ENCODE measurements at regions not wholly inside any gene's neighbourhood (a gene's known extent, or its start where the extent isn't known, plus 50 kb on each side); places are given as distances from the start of the nearest gene placed in this dataset.
"Not testable (repeated sequence)": the region's sequence is repeated elsewhere in the genome, so short reads cannot be mapped to it uniquely, and the experiment has no call there.

DNA sequence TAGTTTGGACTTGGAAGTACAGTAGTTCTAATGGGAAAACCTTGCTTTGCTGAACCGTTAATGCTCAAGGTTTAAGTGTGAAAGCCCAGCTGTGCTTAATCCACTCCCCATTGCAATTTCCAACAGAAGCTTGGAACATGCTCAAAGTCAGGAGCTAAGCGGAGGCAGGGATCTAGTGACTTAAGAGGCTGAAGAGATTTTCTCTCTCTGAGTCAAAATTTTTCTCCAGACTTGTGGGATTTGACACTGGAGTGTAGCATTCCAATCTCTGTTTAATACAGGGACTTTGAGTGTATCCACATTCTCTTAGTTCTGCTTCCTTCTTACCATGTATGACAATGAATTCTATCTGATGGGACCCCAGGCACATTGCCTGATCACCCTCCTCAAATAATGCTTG is 471.8 kb downstream of the KIF4B start:
- DNase-seq (ENCODE audit: extremely low read depth in 1 of 2, low read depth in 1 of 2), result no peak

GRCh38 chr5:155489949-155490348 is 476.4 kb downstream of the KIF4B start:
- DNase-seq (ENCODE audit: extremely low read depth in 1 of 2, low read depth in 1 of 2), result no peak

DNA sequence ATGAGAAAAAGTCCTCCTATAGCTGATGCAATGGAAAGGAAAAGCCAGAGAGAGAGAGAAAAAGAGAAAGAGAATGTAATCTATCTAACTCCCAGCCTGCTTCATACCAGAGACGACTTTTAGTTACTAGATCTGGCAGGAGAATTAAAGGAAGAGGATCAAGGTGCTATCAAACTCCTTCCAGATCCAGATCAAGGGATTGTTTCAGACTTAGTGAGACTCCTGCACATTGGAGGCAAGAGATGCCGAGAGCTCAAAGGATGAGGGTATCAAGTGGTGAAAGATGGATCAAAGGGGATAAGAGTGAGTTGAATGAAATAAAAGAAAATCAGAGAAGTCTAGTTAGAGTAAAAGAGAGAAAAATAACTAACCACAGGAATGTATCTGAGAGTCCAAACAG is 478.6 kb downstream of the KIF4B start:
- DNase-seq (ENCODE audit: extremely low read depth in 1 of 2, low read depth in 1 of 2), result no peak

GRCh38 chr5:155504606-155505005 is 491.1 kb downstream of the KIF4B start:
- DNase-seq (ENCODE audit: extremely low read depth in 1 of 2, low read depth in 1 of 2), result no peak

- no peak for DNase-seq (ENCODE audit: extremely low read depth in 1 of 2, low read depth in 1 of 2)
These were observed 493.8 kb downstream of the KIF4B start for GRCh38 chr5:155507363-155507762.

DNA sequence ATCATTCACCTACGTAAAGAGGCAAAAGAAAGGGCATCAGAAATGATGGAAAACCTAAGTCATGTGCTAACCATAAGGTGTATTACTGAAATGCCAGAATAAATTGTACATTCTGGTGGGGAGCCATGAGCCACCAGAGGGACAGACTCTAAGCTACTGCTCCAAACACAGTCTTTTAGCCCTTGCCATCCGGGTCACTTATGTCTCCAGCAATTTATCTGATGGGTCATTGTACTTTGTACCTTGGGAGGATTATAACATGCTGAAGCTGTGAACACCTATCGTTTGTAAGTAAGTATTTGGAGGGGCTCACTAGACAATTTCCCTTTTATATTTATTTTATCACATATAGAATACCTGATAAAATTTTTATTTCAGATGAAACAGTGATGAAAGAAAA is 495.1 kb downstream of the KIF4B start:
- DNase-seq (ENCODE audit: extremely low read depth in 1 of 2, low read depth in 1 of 2), result no peak

DNA sequence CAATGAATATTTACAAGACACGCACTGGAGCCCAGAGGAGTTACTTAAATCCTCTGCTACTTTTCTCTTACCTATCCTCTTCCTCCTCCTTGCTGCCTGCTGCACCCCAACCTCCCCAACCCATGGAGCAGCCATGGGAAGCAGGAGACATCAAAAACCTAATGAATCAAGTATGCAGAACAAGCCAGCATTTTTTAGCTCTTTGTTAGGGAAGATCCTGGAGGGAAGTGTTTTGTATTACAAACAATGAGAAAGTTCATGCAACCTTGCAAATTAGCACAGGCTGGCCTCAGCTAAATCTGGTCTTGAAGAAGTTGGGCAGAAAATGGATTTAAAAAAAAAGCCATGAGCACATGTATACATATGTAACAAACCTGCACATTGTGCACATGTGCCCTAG is 498.8 kb downstream of the KIF4B start:
- DNase-seq (ENCODE audit: extremely low read depth in 1 of 2, low read depth in 1 of 2), result no peak

- DNase-seq (ENCODE audit: extremely low read depth in 1 of 2, low read depth in 1 of 2), result no peak
These were observed 500.6 kb downstream of the KIF4B start for GRCh38 chr5:155514105-155514563.

- no peak for DNase-seq (ENCODE audit: extremely low read depth in 1 of 2, low read depth in 1 of 2)
These were observed 509.0 kb downstream of the KIF4B start for GRCh38 chr5:155522540-155522939.

- no peak for DNase-seq (ENCODE audit: extremely low read depth in 1 of 2, low read depth in 1 of 2)
These were observed 515.8 kb downstream of the KIF4B start for GRCh38 chr5:155529362-155529761.

- DNase-seq (ENCODE audit: extremely low read depth in 1 of 2, low read depth in 1 of 2), result no peak
These were observed 516.5 kb downstream of the KIF4B start for GRCh38 chr5:155530046-155530445.

DNA sequence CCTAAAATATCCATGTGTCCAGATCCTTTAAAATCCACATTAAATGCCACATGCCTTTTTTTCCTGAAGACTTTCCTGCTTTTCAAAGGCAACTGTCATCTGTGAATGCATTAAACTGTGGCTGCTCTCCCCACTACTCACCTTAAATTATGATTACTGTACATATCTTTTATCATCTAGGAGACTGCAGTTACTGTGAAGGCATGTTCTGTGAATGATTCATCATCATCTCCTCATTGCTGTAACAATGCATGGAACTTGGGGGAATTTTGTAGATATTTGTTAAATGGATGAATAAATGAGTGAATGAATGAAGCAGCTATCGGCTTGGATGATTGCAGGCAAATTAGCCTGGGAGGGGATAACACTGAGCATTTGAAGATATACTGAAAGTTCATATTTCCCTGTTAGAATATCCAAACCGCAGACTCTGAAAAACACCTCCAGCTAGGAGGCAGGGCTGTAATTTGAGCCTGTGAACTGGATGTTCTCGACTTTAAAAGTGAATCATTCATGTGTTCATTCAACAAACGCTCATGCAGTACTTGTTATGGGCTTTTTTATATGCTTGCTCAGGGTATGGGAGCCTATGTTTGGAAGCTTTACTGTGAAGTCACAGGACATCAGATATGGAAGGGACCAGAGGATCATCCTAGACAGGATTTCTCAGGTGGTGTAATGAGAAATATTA is 519.2 kb downstream of the KIF4B start:
- no peak for DNase-seq (ENCODE audit: extremely low read depth in 1 of 2, low read depth in 1 of 2)

- no peak for DNase-seq (ENCODE audit: extremely low read depth in 1 of 2, low read depth in 1 of 2)
These were observed 526.5 kb downstream of the KIF4B start for GRCh38 chr5:155540000-155540595.

DNA sequence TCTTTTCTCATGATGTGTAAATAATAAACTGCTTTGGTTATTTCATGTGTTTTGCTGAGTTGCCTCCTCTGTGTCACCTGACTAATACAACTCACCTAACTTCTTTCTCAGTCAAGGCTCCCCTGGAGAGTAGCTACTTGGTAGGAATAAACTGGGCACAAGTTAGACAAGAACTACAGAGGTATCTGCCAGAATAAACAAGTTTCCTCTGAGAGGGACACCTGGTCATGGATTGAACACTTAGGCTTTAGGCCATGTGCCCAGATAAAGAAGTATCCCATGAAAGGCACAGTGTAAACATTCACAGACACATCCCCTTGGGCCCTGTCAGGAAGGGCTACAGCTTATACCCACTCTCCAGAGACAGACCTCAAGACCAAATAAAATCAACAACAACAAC is 532.5 kb downstream of the KIF4B start:
- DNase-seq (ENCODE audit: extremely low read depth in 1 of 2, low read depth in 1 of 2), result no peak

GRCh38 chr5:155554500-155554899 is 540.9 kb downstream of the KIF4B start:
- DNase-seq (ENCODE audit: extremely low read depth in 1 of 2, low read depth in 1 of 2), result no peak

GRCh38 chr5:155556222-155556621 is 542.7 kb downstream of the KIF4B start:
- DNase-seq (ENCODE audit: extremely low read depth in 1 of 2, low read depth in 1 of 2), result no peak

- no peak for DNase-seq (ENCODE audit: extremely low read depth in 1 of 2, low read depth in 1 of 2)
These were observed 543.1 kb downstream of the KIF4B start for GRCh38 chr5:155556700-155557099.

- DNase-seq (ENCODE audit: extremely low read depth in 1 of 2, low read depth in 1 of 2), result no peak
These were observed 548.6 kb downstream of the KIF4B start for GRCh38 chr5:155562158-155562557.

- DNase-seq (ENCODE audit: extremely low read depth in 1 of 2, low read depth in 1 of 2), result no peak
These were observed 551.0 kb downstream of the KIF4B start for GRCh38 chr5:155564541-155564940.

- no peak for DNase-seq (ENCODE audit: extremely low read depth in 1 of 2, low read depth in 1 of 2)
These were observed 562.3 kb downstream of the KIF4B start for GRCh38 chr5:155575861-155576260.

GRCh38 chr5:155586808-155587207 is 573.3 kb downstream of the KIF4B start:
- not testable (repeated sequence) for DNase-seq (ENCODE audit: extremely low read depth in 1 of 2, low read depth in 1 of 2)

GRCh38 chr5:155587458-155587857 is 573.9 kb downstream of the KIF4B start:
- DNase-seq (ENCODE audit: extremely low read depth in 1 of 2, low read depth in 1 of 2), result no peak

DNA sequence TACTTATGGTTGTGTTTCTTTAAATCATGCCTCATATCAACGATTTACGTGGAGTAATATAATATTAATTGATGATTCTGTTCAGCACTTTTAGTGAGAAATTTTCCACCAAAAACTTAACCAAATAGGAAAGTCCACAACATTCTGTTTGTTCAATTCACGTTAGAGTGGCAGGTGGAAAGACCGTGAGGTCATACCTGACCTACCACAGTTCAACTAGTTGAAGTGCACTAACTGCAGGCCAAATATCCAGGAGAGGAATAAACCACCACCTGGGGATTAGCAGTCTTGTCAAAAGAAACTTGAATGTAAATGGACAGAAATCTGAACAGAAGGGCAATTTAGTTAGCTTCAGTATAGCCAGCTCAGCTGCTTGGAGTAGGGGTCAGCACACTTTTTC is 577.7 kb downstream of the KIF4B start:
- no peak for DNase-seq (ENCODE audit: extremely low read depth in 1 of 2, low read depth in 1 of 2)

Data from activated CD8-positive, alpha-beta memory T cell treated with anti-CD3 and anti-CD28 coated beads for 1 hour (primary cell).